DMS53 (cell line): ENCODE measurements at regions not wholly inside any gene's neighbourhood (a gene's known extent, or its start where the extent isn't known, plus 50 kb on each side); places are given as distances from the start of the nearest gene placed in this dataset.
A peak's percentile ranks its signal among the peaks of the same experiment; 100 is the strongest.

Experiments used
- DNase-seq: peaks from one replicate; lab custom pipeline; 2025; lab: John Stamatoyannopoulos, UW

DNA sequence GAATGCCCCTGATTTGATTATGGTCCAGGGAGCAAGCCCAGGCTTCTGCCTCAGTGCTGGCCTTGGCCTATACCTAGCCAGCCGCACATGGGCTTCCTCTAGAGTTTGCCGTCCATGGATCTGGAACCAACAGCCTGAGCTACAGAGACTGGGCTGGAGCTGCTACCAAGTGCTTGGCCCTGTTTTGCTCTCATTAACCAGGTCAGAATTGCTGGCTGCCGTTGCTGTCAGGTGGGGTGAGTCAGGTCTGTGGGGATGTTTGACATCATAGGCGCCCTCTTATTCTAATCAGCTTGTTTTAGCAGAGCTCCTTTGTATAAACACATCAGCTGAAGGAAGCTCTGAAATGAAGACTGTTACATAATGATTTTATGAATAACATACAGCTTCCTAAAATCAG is 83.1 kb upstream of the PHACTR2 start:
- DNase-seq = no peak

DNA sequence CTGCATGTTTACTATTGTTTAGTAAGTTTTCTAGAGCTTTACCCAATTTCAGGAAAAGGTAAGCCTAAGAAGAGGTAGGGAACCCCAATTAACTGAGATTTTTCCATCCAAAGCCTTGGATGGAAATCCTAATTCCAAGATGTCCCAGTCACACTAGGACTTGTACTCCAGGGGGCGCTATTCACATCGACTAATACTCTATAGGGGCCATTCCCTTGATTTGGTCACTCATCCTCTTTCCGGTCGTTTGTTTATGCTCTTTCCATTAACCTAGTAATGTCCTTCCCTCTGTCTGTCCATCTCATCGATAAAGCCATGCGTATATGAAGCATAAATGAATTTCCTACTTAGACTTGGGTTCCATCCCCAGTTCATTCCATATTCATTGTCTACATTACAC is 80.8 kb upstream of the FUCA2 start:
- DNase-seq = peak; percentile 48

DNA sequence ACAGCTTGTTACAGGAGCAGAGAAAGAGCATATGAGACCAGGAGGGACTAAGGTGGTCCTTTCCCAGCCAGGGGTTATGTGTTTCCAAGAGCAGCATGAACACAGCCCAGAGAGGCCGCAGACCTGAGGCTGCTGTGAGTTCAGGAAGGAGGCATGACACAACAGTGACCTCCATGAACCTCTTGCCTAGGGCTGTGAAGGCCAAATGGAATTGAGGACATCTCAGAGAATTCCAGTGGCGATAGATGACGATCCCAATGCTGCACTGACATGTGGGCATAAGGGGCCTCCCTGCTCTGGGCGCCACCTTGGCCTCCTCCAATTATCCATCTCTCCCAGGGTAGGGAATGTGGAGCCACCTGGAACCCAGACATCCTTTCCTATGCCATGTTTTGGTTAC is 79.9 kb upstream of the FUCA2 start:
- no peak for DNase-seq

DNA sequence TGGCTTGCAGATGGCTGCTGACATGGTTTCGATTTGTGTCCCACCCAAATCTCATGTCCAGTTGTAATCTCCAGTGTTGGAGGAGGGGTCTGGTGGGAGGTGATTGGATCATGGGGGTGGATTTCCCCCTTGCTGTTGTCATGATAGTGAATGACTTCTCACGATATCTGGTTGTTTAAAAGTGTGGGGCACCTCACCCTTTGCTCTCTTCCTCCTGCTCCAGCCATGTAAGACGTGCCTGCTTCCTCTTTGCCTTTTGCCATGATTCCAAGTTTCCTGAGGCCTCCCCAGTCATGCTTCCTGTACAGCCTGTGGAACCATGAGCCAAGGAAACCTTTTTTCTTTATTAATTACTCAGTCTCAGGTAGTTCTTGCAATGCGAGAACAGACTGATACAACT is 77.6 kb upstream of the FUCA2 start:
- no peak for DNase-seq

DNA sequence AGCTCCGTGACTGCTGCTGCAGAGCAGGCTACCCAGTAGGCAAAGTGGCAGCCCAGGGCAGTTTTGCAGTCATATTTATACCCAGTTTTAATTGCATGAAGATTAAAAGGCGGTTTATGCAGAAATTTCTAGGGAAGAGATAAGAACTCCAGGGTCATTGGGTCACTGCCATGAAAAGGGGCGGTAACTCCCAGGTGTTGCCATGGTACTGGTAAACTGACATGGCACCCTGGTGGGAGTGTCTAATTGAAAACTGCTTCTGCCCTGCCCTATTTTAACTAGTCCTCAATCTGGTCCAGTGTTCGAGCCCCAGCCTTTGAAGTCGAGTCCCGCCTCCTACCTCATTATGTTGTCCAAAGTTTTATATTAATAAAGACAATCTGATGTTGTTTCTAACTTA is 75.0 kb upstream of the FUCA2 start:
- DNase-seq = no peak

DNA sequence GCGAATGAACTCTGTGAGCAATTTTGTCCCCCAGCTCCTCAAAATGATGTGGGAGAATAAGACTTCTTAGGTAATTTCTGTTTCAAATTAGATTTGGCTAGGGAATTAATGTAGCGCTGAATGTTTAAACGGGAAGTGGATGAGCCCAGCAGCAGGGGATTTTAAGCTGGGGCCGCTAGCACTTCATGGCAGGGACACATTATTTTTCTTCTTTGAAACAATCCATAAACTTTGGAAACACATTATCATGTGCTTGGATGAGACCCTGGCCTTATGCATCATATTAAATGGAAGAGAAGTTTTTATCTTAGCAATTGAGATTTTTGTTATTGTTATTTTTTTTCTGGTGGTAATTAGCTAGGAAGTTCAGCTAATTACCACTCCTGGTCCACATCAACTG is 74.2 kb upstream of the FUCA2 start:
- DNase-seq = no peak

DNA sequence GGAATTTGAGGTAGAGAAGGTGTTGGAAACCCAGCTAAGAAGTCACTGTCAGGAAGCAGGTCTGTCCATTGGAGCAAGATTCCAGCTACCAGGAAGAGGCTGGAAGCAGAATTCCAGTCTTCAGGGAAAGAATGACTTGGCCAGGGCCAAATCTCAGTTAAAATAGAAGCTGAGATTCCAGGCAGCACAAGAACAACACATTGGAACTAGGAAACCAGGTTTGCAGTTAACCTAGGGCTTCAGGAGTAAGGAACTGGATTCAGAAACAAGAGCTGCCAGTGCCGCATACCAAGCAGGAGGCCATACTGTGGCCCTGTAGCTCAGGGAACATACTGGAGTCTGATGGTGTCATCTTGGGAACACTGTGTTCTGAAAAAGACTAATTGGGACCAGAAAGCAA is 73.7 kb upstream of the FUCA2 start:
- no peak for DNase-seq

DNA sequence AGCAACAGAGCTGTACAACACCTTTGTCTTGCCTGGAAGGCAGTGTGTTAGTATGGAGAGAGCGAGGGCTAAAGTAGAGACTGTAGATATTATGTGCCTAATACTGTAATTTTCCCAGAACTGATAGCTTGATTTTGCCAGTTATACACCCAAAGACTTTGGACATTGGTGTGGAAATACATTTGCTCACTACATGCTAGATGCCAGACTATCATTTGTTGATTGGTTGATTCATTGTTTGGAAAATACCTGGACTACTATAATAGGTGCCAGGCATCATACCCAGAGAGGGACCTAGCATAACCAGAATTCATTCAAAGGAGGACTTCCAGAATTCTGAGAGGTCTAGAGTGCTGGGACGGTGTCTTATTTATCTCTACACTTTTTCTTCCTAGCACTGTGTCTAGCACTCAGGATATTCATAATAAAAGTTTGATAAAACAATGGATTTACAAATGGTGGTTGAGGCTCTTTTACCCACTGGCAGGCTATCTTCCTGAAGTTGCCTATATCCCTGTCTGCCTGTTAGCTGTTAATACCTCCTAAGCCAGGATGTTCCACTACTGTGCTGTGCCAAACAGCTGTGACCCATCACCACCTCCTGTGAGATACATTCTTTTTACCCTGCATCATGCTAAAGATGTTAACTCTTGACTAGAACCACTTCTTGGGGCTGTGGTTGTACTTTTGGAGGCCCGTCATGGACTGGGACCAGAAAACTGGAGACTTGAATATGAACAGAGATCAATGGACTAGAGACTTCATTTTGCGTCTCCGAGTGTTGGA is 72.2 kb upstream of the FUCA2 start:
- DNase-seq = no peak

DNA sequence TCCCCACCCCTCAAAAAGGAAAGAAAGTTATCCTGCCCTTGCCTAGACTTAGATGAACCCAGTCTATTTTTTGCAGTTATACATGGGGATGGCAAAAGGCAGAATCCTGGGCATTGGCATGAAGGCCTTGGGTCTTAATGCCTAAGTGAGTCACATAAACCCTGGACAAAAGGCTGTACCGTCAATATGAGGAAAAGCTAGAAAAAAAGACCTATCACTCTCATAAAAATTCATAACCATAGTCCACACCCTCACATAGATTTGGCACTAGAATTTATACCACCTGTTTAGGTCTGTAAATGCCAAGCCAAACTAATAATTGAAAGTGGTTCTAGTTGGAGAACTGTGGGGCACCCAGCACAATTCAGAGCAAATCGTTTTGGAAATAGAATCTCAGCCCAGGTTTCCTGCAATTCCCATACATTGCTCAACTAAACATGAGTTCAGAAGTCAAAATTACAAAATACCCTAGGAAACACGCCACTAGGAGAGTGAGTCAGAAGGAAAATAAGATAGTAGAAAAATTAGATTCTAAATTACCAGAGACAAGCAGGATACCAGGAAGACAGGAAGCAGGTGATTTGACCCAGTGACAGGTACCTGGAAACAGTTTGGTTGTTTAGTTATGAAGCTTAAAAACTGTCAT is 70.4 kb upstream of the FUCA2 start:
- no peak for DNase-seq

DNA sequence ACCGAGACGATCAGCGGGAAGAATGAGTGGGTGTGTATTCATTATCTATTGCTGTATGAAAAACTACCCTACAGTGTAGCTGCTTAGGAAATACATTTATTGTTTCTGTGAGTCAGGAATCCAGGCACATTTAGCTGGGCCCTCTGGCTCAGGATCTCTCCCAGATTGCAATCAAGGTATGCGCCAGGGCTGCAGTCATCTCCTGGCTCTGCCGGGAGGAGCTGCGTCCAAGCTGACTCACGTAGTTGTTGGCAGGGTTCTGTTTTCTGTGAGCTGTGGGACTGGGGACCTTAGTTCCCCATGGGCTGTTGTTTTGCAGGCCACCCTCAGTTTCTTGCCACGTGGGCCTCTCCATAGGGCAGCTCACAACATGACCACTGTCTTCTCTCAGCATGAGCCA is 68.2 kb upstream of the FUCA2 start:
- no peak for DNase-seq

DNA sequence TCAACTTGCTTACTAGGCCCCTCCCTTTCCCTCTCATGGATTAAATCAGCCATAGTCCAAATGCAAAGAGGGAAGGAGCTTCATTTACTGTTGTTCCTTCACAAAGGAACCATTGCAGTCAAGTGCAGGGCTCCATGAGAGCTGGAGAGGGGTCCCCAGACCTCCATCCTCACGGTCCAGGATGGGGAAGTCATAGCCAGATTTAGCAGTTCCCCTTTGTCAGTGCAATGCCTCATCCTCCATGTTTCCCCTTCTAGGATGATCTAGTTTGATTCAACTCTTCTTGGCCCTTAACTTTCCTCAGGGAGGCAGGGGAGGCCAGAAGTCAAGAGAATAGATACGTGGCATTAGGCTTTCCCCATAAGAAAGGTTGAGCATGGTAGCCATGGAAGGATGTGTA is 66.5 kb upstream of the FUCA2 start:
- DNase-seq = no peak

DNA sequence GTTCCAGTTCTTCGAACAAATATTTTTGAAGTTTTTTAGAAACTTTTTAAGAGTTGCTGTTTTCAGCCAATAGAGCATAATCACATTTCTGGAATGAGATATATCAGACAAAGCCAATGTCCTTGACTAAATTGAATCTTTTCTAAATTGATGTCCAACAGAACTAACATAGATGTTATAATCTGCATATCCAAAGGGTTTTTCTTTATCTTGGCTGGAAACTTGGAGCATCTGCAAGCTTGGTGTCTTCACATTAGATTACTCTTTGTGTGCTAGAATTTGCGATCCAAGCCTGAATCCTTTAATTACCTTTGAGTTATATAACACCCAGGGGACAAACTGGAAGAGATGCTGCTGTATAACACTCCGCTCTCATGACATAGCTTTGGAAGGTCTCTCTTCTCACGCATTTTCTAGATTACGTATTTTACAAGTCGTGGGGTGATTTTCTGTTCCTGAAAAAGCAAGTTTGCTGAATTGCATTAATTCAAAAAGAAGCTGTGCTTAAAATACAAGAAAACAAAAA is 64.4 kb upstream of the FUCA2 start:
- no peak for DNase-seq

DNA sequence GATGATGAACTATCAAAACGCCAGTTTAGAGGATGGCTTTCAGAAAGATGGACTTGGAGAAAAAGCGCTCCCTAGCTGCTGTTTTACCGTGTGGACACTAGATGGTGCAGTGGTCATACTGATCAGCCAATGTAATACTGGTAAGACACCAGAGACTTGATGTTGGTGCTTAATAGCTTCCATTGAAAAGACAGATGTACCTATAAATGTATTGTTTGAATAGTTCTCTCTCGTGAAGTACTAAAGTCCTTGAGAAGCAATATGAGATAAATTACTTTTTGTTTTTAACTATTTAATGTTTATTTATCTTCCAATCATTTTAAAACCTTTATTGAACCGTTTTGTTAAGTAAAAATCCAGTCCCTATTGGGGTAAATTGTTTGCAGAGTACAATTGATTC is 63.9 kb upstream of the FUCA2 start:
- peak; percentile 80 for DNase-seq

DNA sequence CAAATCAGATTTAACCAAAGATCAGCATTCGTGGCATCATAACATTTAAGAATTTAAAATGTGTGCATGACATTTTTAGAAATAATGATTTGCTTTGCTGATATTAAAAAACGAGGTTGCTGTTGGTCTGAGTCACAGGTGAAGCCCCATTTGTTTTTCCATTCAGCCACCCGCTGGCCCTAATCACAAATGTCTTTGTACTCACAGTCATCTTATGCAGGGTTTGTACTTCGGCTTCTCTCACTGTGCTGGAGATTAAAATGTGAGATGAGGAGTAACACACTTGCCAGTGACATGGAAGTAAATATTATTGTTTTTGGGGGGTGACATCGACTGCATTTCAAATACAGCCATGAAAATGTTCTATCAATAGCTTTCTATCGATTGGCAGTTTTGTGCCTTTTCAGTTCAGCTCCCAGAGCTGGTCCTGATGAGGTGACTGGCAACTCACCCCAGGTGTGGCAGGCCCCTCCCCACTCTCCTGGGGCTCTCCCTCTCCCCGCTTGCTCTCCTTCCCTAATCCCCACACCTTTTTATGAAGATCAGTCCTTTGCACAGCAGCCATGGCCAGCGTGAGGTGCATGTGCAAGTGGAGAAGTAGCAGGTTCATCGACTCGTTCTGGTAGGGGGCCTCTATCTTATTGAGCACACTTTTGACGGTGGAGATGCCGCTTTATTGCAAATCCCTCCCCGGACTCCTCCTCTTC is 58.8 kb upstream of the FUCA2 start:
- no peak for DNase-seq

DNA sequence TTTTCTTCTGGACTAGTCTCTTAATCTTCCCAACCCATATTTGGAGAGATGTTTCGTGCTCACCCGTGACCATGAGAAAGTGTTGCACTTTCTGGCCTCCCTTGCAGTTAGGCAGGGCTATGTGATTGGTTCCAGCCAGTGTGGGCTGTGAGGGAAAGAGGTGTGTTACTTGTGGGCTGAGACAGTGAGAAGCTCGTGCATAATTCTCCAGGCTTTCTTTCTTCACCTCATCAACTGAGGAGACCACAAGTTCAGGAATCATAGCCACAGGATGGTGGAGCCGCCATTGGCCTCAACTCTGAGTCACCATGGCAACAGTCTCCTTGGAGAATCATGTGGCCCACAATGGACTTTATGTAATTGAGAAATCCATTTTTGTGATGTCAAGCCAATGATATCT is 57.5 kb upstream of the FUCA2 start:
- no peak for DNase-seq

DNA sequence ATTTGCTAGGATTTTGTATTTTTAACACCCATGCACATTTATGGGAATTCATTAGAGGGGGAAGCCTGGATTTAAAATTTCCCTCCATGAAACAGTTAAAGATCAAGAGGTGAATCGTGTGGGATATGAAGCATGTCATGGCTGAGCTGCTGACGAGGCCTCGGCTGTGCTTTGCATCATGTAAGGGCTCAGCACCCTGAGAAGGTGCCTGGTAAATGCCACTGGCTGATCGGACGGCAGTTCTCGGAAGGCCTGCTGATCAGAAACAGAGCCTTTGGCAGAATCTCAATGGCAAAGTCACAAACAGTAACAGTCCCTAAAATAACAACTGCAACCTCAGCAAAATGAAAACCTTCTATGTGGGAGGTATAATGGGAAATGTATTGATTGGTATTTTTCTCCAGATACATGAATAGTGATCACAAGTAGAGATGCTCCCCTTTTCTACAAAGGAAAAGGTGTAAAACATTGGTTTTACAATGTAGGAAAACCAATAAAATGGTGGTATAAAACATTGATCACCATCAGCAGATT is 53.0 kb upstream of the FUCA2 start:
- DNase-seq = no peak

DNA sequence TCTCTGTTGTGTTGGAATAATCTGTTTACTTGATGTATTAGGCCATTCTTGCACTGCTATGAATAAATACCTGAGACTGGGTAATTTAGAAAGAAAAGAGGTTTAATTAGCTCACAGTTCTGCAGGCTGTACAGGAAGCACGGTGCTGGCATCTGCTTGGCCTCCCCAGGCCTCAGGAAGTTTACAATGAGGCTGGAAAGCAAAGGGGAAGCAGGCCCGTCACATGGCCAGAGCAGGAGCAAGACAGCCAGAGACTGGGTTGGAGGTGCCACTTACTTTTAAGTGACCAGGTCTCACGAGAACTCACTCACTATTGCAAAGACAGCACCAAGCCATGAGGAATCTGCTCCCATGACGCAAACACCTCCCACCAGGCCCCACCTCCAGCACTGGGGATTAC is 50.6 kb upstream of the FUCA2 start:
- DNase-seq = no peak
